HG03571 (cell line): ENCODE measurements at regions not wholly inside any gene's neighbourhood (a gene's known extent, or its start where the extent isn't known, plus 50 kb on each side); places are given as distances from the start of the nearest gene placed in this dataset.
A peak's percentile ranks its signal among the peaks of the same experiment; 100 is the strongest.

Experiments
- ATAC-seq: cut with Tn5 transposase; IDR thresholded peaks from one replicate; pipeline ENCODE4 v1.9.1; 2021; ENCODE audit not compliant: unreplicated experiment

DNA sequence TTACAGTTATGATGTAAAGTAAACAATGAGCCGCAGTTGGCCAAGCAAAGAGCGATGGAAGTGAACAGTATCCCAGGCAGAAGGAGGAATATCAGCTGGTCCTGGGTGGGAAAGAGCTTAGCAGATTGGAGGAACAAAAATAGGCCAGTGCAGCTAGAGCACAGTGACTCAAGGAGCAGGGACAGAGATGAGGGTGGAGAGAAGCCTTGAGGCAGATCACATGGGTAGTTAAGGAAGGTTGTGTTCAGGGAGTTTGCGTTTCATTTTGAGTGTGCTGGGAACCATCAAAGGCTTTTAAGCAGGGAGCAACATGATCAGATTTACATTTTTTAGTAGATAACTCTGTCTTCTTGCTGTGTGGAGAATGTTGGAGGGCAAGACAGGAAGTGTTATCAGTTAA is 113.6 kb downstream of the OAT start:
- ATAC-seq: no peak

DNA sequence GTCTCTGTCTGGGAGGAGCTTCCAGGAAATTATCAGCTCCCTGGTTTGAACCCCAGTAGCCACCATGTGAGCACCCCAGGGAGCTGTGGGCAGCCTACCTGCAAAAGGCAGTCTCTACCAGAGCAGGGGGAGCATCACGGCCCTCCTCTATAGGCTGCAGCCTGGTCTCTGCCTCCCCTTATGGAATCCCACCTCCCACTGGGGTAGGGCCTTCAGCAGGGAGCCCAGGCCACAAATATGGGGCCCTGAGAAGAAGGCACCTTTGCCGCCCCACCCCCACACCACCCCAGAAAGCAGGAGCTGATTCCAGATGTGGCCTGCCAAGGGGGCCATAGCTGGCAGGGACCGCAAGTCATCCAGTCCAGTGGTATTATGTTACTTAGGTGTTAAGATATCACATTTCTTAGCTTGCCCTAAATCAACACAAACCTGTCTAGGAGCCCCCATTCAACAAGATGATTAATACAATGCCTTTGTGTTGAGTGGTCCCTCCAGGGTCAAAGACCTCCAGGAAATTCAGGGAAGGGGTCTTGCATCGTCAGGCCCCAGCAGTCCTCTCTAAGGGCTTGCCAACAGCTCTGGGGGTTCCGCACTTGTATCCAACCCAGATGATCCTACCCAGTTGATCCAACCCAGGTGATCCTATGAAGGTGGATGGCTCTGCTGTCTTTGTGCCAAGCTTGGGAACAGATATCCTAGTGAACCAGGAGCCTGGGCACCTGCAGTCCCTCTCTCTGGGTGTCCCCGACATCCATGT is 114.9 kb downstream of the OAT start:
- ATAC-seq: no peak

DNA sequence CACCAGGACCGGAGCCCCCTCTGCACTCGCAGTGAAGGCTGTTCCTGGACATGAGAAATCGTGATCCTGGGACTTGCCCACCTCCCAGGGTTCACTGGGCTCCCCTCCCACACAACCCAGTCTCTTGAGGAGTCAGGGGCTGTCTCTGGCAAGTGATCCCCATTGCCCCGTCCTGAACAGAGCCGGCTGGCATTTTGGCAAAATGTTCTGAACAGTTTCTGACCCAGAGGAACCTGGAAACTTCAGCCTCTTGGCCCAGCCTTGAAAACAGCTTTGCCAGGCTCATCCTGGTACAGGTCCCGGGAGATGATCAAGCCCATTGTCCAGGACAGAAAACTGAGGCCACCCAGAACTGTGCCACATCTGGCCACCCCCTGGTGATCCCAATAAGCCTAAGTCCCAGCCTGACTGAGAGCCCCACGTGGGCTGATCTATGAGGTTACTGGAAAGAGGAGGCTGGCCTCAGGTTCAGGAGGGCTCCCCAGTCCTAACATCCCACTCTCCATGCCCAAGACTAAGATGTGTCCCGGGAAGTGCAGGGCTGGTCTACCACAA is 115.7 kb downstream of the OAT start:
- no peak for ATAC-seq

DNA sequence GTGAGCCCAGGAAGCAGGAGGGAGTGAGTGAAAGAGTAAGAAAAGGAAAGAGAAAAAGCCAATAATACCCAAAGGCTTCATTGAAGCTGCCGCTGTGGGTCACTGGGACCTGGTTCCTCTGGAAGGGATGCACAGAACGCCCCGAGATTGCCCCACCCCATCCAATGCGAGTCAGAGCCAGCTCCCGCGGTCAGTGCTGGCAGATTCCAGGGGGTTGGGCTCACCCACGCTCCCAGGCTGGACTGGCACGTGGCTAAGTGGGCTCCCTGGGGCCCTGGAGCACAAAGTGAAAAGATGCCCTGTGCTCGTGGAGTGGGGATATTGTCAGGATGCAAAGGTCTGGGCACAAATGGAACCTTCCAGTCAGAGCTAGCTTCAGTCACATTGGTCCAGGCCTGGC is 117.0 kb downstream of the OAT start:
- ATAC-seq: no peak

DNA sequence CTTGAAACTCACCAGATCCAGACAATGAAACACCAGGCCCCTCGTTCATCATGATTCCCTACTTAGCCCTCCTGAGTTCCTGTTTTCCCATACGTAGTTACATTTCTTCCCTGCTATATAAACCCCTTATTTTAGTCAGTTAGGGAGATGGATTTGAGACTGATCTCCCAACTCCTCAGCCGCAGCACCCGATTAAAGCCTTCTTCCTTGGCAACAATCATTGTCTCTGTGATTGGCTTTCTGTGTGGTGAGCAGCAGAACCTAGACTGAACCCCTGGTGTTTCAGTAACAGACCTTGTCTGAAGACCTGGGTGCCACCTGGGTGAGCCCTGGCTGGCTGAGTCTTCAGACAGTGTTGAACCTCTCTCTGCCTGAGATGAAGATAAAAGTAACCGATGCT is 118.0 kb downstream of the OAT start:
- ATAC-seq: no peak

DNA sequence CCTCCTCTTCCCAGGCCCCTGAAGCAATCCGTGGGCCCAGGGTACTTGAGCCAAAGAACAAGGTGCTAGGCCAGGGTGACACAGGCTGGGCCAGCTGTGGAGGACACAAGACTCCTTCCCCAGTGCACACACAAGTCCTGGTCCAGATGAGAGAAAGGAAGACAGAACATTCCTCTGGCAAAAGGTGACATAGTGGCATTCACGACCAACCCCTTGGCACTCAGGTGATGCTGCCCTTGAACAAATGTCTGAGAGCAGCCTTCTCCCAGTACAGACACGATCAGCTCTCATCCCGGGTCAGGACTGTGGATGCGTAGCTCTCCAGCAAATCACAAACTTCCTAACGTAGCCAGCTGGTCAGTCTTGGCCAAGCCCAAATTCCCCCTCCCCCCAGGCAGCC is 118.5 kb downstream of the OAT start:
- no peak for ATAC-seq

DNA sequence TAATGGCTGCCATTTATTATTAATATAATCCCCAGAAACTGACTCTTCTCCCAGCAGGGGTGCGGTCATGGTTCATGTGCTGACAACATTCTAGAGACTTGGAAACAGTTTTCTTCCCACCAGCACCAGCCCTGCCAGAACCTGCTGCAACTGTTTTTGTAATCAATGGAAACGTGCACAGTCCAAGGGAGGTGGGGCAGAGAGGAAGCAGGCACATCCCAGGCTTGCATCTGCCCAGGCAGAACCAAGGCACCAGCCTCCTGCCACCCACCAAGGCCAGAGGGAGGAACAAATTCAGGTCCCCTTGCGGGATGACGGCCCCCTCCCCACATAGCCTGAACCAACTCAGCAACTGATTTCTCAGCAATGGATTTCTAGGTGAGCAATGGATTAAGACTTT is 119.0 kb downstream of the OAT start:
- no peak for ATAC-seq

DNA sequence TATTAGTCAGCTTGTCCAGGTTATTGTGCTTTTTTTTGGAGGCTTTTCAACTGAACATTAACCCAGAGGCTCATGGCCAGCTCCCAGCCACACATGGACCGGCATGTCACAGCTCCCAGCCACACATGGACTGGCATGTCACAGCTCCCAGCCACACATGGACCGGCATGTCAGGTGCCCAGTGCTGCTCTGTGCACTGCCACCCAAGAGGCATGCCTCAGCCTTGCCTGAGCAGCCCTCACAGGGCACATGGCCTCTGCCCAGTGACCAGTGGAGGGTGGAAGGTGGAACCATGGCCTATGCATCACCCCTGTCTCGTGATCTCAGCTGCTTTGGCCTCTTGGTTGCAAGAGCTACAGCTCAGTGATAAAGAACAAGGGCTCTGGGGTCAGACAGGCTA is 119.8 kb downstream of the OAT start:
- ATAC-seq: no peak

DNA sequence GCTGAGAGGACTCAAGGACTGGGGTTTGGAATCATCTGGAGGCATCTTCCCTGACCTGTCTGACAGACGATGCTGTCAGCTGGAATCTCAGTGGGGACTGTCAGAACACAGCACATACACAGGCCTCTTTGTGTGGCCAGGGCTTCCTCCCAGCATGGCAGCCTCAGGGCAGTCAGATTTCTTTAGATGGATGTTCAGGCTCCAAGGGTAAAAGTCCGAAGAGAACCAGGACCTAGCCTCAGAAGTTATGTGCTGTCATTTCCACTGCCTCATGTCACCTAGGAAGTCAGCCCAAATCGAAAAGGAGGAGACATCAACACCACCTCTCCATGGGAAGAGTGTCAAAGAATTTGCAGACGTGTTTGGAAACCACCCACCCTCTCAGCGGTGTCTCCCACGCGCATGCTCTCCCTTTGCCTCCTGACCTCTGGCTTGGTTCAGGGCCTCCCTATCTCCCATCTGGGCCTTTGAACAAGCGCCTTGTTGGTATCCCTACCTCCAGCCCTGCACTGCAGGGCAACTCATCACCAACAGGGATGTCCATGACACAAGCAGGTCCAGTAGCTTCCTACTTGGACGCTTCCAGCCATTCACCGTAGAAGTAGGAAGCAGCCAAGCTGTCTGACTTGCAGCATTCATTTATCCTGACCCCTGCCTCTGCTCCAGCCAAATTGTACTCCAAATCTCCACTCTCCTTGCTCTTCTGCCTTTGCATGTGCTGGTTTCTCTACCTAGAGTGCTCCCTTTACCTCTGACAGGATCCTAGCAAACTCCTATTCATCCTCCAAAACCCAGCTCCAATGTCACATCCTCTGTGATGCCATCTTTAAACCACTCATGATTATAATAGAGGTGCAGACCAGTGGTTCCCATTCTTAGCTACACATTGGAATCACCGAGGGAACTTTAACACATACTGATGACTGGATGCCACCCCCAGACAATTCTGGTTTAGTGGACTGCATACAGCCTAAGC is 121.6 kb downstream of the OAT start:
- no peak for ATAC-seq

DNA sequence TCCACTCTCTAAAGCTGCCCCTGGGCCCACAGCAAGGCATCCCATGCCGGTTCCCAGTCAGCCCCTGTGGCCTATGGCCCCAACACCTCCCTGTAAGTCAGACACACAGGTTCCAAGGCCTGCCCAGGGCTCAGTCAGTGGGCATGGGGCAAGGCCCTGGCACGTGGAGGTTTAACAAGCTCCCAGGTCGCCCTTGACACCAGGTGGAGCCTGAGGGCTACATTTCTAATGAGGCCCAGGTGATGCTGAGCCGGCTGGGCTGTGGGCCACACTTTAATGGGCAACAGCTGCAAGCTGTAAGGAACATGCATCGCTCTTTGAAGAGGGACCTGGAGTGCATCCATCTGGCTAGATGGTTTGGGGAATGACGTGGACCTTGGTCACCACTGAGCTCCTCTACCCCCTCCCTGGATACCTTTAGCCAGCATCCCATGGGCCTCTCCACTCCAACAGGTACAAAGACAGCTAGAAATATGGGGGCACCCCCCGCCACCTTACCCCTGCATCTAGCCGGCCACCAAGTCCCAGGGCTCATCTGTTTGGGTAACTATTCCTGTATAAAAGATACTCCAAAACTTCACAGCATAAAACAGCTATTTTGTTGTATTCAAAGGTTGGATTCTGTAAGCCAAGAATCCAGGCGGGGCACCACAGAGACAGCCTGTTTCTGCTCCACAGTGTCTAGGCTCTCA is 122.5 kb downstream of the OAT start:
- no peak for ATAC-seq

DNA sequence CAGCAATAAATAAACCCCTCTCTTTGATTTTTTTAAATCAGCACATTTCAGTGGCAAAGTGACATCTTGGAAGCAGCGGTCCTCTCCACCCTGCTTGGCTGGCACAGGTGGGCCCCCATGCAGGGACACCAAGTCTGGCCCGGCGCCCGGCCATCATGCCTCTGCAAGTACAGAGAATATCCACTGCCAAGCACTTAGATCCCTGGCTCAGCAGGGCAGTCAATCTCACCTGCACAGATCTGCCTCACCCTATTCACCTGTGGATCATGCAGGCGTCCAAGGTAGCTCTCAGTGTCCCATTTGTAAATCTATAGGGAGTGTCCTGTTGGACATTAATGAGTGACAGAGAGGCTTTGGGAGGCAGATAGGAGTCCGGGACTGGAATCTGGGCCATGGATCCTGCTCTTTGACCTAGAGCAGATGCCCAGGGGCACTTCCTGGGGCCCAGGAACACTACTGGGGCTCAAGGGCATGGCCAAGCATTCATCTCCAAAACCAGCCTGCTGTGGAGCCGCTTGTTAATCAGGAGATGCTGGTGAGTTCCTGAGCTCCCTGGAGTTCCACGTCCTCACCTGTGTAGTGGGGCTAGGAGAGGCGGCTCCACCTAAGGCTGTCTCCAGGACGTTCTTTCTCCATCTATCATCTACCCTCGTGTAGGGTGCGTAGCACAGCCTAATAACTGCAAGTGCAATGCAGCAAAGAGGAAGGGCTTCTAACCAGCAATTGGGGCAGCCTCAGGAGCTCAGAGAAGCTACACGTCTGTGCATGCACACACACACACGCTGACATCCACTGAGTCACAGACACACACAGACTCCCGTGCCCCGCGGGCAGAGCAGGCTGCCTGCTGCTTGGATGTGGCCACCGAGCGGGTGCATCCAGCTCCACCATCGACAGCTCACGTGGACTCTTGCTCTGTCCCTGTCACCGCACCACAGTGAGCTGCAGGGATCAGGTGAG is 123.6 kb downstream of the OAT start:
- no peak for ATAC-seq

DNA sequence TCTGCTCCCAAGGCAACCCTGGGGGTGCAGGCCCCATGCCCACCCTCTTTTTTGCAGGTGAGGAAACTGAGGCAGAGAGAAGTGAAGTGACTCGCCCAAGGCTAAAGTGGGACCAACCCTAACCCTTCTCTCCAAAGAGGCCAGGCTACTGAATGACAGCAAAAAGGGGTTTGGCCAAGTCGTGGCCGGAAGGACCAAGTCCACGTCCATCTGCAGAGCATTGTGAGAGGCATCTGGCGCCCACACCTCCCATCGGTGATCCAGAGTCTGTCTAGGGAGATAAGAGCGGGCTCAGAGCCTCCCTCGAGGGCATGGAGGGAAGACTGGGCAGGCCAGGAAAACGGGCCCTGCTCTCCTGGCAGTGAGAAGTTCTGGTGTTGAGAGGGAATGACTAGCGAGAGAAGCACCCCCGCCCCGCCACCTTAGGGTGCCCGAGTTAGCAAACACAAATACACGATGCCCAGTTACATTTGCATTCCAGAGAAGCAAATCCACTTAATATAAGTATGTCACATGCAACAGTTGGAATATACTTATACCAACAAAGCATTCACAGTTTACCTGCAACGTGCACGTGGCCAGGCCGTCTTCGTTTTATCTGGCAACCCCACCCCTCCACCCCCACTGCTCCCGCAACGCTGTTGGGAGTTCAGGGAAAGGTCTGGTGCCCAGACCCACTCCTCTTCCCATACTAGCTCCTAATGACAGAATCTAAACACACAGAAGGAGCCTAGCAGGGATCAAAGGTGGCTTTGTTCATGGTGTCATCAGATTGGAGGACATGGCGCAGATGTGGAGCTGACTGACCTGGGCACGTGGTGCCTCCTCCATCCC is 124.9 kb downstream of the OAT start:
- no peak for ATAC-seq

DNA sequence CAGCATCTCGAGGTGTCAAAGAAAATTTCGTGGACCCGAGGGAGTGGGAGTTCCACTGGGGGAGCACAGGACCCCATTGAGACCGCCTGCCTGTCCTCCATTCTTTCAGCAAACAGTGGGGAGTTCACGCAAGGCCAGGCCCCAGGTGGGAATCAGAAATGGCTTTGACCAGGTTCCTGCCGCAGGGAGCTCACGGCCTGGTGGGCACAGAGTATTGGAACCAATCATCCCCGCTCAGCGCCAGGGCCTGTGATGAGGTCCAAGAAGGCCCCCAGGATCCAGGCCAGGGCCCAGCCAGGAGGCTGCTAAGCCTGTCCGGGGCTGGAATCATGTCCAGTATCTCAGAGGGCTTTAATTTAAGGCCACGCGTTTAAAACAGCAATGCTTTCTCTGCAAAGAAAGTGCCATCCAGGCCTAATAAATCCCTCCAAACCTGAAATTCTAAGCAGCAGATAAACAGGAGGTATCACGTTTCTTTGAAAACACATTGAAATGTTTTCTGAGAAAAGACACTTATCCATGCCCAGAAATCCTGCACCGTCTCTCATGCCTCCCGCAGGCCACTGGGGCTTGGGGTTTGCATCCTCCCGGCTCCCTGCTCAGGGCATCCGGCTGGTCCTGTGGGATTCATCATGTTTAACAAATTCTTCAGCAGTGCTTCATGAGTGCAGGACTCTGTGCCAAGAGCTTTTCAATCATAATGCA is 125.7 kb downstream of the OAT start:
- ATAC-seq: no peak

DNA sequence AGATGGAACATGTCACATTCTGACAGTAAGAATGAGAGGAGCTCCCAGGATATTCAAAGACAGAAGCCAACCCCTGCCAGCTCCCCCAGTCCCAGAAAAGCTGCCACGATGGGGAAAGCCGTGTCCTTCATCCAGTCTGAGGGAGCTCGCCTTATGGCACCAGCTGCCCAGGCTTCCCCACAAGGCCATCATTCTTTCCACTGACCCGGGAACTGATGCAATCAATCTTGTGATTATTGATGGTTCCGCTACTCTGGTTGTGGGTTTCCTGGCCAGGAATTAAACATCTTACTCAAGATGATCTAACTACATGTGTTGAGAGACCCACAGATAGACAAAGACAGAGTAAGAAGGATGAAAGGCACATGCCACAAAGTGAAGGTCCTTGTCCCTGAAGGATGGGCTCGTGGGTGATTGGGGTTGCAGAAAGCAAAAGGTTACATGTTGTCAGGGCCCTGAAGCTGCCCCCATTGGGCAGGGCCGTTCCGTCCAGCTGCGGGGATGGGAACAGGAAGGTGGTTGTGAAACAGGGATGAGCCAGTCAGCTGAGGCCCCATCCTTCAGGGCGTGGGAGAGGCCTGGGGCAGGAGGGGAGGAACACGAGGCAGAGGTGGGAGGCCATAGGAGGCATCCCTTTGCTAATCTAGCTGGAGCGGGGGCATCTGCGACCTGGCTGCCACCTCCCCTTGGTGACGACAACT is 127.6 kb downstream of the OAT start:
- no peak for ATAC-seq

DNA sequence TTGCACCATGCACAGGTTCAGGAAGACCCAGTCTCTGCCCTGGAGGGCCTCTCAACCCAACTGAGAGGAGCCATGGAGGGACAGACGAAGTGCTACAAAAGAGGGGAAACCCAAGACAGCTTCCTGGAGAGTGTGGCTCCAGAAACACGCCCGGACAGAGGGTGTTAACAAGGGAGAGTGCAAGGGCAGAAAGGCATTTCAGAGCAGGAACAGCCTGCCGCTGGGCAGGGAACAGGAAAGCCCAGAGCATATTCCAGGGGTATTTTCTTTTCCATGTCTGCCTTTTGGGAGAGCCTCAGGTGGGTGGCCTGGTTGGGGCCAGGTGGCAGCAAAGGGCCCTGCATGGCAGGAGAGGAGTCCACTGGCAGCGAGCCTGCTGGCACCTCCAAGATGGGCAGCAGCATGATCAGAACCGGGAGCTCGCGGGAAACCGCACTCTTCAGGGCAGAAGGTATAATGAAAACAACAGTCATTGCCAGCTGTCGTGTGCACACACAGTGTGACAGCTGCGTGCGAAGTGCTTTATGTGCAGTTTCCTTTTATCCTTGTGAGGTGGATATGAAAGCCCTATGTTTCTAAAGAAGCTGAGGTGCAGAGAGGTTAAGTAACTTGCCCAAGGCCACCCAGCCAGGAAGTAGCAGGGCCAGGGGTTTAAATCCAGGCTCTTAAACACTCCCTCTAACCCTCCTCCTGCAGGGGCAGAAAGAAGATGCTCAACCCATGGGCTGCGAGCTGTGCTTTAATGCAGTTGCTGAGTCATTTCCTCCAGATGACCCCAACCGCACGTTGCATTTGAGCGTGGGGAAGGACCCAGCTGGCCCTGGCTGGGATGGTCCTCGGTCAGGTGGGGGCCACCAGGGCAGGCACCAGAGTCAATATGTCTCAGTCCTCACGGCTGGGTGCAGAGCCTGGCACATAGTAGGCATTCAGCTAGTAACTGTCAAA is 128.6 kb downstream of the OAT start:
- peak; percentile 42 for ATAC-seq

DNA sequence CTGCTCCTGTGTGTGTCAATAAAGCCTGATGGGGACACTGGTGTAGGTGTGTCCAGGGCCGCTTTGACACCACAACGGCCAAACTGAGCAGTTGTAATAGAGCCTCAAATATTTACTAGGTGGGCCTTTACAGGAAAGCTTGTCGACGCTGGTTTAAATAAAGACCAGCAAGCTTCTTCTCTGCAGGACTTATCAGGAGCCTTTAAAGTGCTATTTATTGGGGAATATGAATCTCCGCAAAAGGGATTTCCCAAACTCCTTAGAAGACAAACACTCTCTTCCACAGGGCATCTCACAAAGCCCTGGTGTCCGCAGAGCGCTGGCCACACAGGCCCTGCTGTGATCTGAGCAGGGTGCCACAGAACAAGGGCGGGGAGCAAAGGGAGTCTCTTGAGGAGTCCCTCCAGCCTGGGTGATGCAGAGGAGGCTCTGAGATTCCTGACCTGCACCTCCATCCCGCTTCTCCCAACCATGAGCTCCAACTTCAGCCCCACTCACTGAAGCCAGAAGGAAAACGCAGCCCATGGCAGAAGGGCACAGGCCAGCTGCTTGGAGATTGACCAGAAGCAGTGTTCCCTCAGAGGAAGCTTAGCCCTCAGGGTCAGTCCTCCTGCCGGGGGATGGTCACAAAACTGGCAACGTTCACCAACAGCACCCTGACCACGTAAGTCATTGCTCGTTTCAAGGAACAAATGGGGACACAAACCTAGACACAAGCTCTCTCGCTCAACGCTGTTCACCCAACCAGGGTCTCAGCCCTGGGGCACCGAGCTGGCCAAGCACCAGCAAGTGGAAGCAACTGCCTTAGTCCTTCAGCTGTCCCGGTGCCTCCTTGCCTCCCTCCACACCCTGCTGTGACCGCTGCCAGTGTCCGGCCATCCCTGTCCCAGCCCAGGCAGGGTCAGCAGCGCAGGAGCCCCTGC is 129.5 kb downstream of the OAT start:
- no peak for ATAC-seq
